ENCODE measurements at regions not wholly inside any gene's neighbourhood (a gene's known extent, or its start where the extent isn't known, plus 50 kb on each side); places are given as distances from the start of the nearest gene placed in this dataset.

- no peak for TF ChIP-seq RAD21 (IDR thresholded peaks at IDR 0.05; ENCODE audit: low read length)
- no peak; the same call in 1 of the 2 replicates for TF ChIP-seq CTCF (conservative IDR thresholded peaks at IDR 0.05; ENCODE audit: low read depth, low read length)
- no peak for TF ChIP-seq CEBPB (IDR thresholded peaks at IDR 0.05; ENCODE audit: low read depth, low read length)
- TF ChIP-seq POLR2A (IDR thresholded peaks at IDR 0.05; ENCODE audit: low read depth, low read length) = no peak
- TF ChIP-seq USF2 (IDR thresholded peaks at IDR 0.05; ENCODE audit: low read depth, low read length) = no peak
- no peak for TF ChIP-seq MAZ (IDR thresholded peaks at IDR 0.05; ENCODE audit: borderline replicate concordance, low read depth, low read length)
Measured at GRCh38 chr12:58105225-58106119, 164.1 kb downstream of the ATP23 start.
